PFSK-1 (cell line): ENCODE measurements at regions not wholly inside any gene's neighbourhood (a gene's known extent, or its start where the extent isn't known, plus 50 kb on each side); places are given as distances from the start of the nearest gene placed in this dataset.

ENCODE experiments used
- FOXP2 ChIP-seq: optimal IDR thresholded peaks from 2 replicates; pipeline ENCODE3; 2011; ENCODE audit warnings: borderline replicate concordance, control low read depth, inconsistent platforms; ENCODE audit not compliant: insufficient read depth; ENCODE audit errors: extremely low read length, extremely low read depth
- POLR2AphosphoS5 ChIP-seq: IDR thresholded peaks from 2 replicates; pipeline ENCODE4 v1.6.1; 2012; ENCODE audit warnings: low read depth, mild to moderate bottlenecking, control low read depth, low read length, moderate library complexity
- SIN3A ChIP-seq: IDR thresholded peaks from 2 replicates; pipeline ENCODE4 v1.6.1; 2012; ENCODE audit warnings: mild to moderate bottlenecking, low read length, moderate library complexity, borderline replicate concordance; ENCODE audit not compliant: insufficient read depth
- TAF1 ChIP-seq: IDR thresholded peaks from 2 replicates; pipeline ENCODE4 v1.6.1; 2012; ENCODE audit warnings: low read length, control low read depth, borderline replicate concordance; ENCODE audit not compliant: insufficient read depth
- TF ChIP-seq, protein P1 (sequence below), 2 experiments: IDR thresholded peaks; 2 replicates each; pipeline versions ENCODE4 v1.6.1 to v1.8.0; 2011 to 2012; ENCODE audit warnings: low read depth in 2 of 2, low read length in 2 of 2, control low read depth in 1 of 2, inconsistent platforms in 1 of 2, mild to moderate bottlenecking in 1 of 2, moderate library complexity in 1 of 2; ENCODE audit not compliant: insufficient read depth in 1 of 2

GRCh38 chr10:29171717-29172116, 117.2 kb upstream of the LYZL1 start:
- TF ChIP-seq POLR2AphosphoS5, result no peak
- TF ChIP-seq FOXP2, result no peak
- TF ChIP-seq, protein P1, sequence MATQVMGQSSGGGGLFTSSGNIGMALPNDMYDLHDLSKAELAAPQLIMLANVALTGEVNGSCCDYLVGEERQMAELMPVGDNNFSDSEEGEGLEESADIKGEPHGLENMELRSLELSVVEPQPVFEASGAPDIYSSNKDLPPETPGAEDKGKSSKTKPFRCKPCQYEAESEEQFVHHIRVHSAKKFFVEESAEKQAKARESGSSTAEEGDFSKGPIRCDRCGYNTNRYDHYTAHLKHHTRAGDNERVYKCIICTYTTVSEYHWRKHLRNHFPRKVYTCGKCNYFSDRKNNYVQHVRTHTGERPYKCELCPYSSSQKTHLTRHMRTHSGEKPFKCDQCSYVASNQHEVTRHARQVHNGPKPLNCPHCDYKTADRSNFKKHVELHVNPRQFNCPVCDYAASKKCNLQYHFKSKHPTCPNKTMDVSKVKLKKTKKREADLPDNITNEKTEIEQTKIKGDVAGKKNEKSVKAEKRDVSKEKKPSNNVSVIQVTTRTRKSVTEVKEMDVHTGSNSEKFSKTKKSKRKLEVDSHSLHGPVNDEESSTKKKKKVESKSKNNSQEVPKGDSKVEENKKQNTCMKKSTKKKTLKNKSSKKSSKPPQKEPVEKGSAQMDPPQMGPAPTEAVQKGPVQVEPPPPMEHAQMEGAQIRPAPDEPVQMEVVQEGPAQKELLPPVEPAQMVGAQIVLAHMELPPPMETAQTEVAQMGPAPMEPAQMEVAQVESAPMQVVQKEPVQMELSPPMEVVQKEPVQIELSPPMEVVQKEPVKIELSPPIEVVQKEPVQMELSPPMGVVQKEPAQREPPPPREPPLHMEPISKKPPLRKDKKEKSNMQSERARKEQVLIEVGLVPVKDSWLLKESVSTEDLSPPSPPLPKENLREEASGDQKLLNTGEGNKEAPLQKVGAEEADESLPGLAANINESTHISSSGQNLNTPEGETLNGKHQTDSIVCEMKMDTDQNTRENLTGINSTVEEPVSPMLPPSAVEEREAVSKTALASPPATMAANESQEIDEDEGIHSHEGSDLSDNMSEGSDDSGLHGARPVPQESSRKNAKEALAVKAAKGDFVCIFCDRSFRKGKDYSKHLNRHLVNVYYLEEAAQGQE (IDR thresholded peaks at IDR 0.05; ENCODE audit: insufficient read depth in 1 of 2, low read depth in 2 of 2, low read length in 2 of 2), result no peak
- no peak for TF ChIP-seq SIN3A
- TF ChIP-seq TAF1, result no peak
